Liver (tissue), 3 donors: ENCODE measurements at regions not wholly inside any gene's neighbourhood (a gene's known extent, or its start where the extent isn't known, plus 50 kb on each side); places are given as distances from the start of the nearest gene placed in this dataset.

Experiments
- RAD21 ChIP-seq, 2 donors: IDR thresholded peaks; 2 replicates each; pipeline ENCODE4 v1.6.1; 2016; ENCODE audit warnings: antibody characterized with exemption in 2 of 2, mild to moderate bottlenecking in 2 of 2
- YY1 ChIP-seq: IDR thresholded peaks from 2 replicates; pipeline ENCODE4 v1.6.1; 2016; ENCODE audit warnings: antibody characterized with exemption, mild to moderate bottlenecking
- TF ChIP-seq, protein P1 (sequence below): fragments of 150-350 bp; IDR thresholded peaks from 2 replicates; pipeline ENCODE4 v1.5.1; 2017; ENCODE audit warnings: improper control_type of control experiment, low read depth, low read length; ENCODE audit not compliant: missing input control
- TF ChIP-seq, protein P2 (sequence below): IDR thresholded peaks from 2 replicates; pipeline ENCODE4 v1.6.1; 2016; ENCODE audit warnings: antibody characterized with exemption, mild to moderate bottlenecking
- donor health status: healthy.
- donor health status: healthy.

DNA sequence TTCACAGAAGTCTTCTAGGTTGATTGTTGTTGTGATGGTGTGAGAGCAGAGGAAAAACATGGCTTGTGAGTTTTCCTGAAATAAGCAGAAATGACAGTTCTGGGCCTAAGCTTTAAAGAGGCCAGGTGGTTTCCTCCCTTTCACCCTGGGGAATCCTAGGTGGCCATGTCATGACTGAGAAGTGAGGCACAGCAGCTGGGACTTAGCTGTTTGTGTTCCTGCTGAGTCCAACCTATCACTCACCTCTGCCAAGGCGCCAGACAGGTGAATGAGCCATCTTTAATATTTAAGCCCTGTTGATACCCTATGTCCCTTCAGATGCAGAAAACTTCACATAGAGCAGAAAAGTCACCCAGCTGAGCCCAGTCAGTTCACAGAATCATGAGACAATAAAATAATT lies 384.4 kb downstream of the SLC4A3 start:
- TF ChIP-seq, protein P1, sequence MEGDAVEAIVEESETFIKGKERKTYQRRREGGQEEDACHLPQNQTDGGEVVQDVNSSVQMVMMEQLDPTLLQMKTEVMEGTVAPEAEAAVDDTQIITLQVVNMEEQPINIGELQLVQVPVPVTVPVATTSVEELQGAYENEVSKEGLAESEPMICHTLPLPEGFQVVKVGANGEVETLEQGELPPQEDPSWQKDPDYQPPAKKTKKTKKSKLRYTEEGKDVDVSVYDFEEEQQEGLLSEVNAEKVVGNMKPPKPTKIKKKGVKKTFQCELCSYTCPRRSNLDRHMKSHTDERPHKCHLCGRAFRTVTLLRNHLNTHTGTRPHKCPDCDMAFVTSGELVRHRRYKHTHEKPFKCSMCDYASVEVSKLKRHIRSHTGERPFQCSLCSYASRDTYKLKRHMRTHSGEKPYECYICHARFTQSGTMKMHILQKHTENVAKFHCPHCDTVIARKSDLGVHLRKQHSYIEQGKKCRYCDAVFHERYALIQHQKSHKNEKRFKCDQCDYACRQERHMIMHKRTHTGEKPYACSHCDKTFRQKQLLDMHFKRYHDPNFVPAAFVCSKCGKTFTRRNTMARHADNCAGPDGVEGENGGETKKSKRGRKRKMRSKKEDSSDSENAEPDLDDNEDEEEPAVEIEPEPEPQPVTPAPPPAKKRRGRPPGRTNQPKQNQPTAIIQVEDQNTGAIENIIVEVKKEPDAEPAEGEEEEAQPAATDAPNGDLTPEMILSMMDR, result no peak
- TF ChIP-seq YY1, result no peak
- TF ChIP-seq, protein P2, sequence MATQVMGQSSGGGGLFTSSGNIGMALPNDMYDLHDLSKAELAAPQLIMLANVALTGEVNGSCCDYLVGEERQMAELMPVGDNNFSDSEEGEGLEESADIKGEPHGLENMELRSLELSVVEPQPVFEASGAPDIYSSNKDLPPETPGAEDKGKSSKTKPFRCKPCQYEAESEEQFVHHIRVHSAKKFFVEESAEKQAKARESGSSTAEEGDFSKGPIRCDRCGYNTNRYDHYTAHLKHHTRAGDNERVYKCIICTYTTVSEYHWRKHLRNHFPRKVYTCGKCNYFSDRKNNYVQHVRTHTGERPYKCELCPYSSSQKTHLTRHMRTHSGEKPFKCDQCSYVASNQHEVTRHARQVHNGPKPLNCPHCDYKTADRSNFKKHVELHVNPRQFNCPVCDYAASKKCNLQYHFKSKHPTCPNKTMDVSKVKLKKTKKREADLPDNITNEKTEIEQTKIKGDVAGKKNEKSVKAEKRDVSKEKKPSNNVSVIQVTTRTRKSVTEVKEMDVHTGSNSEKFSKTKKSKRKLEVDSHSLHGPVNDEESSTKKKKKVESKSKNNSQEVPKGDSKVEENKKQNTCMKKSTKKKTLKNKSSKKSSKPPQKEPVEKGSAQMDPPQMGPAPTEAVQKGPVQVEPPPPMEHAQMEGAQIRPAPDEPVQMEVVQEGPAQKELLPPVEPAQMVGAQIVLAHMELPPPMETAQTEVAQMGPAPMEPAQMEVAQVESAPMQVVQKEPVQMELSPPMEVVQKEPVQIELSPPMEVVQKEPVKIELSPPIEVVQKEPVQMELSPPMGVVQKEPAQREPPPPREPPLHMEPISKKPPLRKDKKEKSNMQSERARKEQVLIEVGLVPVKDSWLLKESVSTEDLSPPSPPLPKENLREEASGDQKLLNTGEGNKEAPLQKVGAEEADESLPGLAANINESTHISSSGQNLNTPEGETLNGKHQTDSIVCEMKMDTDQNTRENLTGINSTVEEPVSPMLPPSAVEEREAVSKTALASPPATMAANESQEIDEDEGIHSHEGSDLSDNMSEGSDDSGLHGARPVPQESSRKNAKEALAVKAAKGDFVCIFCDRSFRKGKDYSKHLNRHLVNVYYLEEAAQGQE, result no peak
- no peak for TF ChIP-seq RAD21 (IDR thresholded peaks at IDR 0.05)
